CD4-positive, alpha-beta T cell treated with Interleukin-12 subunit alpha and Interleukin-12 subunit beta, for 1 hour (primary cell): ENCODE measurements at regions not wholly inside any gene's neighbourhood (a gene's known extent, or its start where the extent isn't known, plus 50 kb on each side); places are given as distances from the start of the nearest gene placed in this dataset.
"Not testable (repeated sequence)": the region's sequence is repeated elsewhere in the genome, so short reads cannot be mapped to it uniquely, and the experiment has no call there.

Source experiments
- DNase-seq: peaks from one replicate; pipeline ENCODE4 v3.0.0-alpha.2; 2020

GRCh38 chr5:106508894-106509293 lies 1161.8 kb downstream of the EFNA5 start:
- DNase-seq = no peak

- no peak for DNase-seq
Observed at GRCh38 chr5:106493910-106494309, 1176.8 kb downstream of the EFNA5 start.

- DNase-seq = no peak
Observed at GRCh38 chr5:106489004-106489403, 1181.7 kb downstream of the EFNA5 start.

- no peak for DNase-seq
Observed at GRCh38 chr5:106488407-106488806, 1182.3 kb downstream of the EFNA5 start.

DNA sequence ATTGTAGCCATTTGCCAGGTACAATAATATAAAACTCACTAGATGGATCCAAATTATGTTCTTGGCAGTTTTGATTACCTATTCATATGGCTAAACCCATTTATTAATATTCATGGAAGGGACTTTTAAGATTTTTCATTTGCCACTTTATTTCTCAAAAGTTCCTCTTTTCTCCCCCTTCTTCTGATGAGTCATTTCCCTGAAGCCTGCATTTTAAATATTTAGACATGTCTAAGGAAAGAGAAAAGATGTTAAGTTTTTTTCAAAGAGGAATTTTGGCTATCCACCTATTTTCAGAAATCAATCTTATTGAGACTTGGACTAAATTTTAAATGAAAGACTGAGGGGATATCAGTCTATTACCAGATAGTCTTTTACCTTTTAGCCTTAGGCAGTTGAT lies 1189.4 kb downstream of the EFNA5 start:
- no peak for DNase-seq

GRCh38 chr5:106476630-106477029 lies 1194.1 kb downstream of the EFNA5 start:
- DNase-seq = no peak

DNA sequence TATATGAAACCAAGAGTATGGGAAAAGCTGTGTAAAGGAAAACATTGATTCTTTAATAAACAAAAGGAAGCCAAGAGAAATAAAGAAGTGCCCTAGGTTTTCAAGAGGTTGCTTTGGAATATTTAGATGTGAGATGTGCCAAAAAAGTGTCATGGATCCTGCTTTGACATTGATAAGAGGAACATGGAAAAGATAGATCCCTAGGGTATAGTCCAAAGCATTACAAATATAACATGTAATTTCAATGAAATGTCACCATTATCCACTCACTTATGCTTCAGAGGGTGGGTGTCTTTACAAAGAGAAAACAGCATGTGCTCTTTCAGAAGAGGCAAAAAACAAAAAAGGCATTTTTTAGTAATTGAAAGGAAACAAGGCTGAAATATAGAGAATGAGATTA lies 1196.7 kb downstream of the EFNA5 start:
- no peak for DNase-seq

DNA sequence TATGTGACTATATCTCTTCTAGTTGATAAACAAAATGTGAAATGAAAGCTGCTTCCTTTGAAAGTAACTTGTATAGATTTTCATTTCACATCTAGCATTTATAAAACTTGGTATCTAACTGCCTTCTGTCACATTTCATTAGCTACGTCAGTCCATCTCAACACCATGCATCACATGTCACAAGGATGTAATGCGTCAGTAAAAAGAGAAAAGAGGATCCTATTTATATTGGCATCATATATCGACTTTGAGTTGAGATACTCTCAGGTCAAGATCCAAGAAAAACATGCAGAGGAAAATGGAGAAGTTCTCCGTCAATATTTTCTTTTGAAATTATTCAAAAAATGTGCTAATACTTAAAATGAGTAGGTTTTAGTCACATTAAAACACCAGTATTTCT lies 1211.2 kb downstream of the EFNA5 start:
- DNase-seq = no peak

DNA sequence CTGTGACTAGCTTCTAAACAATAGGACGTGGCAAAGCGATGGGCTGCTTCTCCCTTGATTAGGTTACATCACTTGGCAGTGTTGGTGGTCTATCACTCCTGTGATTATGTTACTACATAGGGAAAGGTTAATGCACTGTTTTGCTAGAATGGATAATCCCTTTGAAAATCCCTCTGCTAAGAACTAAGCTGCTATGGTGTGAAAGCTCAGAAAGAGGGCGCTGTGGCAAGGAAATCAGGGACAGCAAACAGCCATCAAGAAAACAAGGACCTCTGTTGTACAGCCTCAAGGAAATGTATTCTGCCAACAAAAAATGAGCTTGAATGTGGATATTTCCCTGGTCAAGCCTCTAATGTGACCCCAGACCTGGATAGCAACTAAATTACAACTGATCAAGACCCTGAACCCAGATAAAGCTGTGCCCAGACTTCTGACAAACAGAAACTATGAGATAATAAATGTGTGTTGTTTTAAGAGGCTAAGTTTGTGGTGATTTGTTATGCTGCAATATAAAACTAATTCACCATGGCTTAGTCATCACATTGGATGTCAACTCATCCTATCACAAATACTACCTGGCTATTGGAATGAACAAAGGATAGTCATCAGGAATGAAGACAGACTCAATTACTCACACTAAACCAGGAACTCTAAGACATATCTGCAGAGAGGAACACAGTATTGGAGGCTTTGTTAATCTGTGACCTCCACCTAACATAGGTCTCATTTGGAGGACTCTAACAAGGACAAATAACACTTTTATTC lies 1215.9 kb downstream of the EFNA5 start:
- DNase-seq = no peak

DNA sequence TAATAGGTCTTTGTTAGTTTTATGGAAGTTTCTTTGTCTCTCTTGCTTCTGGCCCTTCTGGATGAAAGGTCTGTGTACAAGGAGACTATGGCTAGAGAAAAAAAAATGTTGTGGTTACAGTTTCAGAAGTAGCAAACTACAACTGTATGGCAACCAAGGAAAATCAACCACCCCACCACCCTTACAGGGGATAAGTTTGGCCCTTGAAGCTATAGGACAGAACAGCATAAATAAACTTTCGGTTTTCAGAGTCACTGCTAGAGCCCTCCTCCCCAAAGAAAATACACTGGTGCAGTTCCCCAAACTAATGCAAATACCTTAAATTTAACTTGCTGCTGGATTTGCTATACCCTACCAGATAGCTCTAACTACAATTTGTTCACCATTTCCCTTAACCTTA lies 1216.7 kb downstream of the EFNA5 start:
- DNase-seq = no peak

- DNase-seq = no peak
Observed at GRCh38 chr5:106451998-106452397, 1218.7 kb downstream of the EFNA5 start.

- no peak for DNase-seq
Observed at GRCh38 chr5:106443746-106444145, 1227.0 kb downstream of the EFNA5 start.

- DNase-seq = no peak
Observed at GRCh38 chr5:106435185-106435584, 1235.6 kb downstream of the EFNA5 start.

DNA sequence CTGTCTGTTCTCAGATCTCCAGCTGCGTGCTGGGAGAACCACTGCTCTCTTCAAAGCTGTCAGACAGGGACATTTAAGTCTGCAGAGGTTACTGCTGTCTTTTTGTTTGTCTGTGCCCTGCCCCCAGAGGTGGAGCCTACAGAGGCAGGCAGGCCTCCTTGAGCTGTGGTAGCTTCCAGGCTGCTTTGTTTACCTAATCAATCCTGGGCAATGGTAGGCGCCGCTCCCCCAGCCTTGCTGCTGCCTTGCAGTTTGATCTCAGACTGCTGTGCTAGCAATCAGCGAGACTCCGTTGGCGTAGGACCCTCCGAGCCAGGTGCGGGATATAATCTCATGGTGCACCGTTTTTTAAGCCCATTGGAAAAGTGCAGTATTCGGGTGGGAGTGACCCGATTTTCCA lies 1240.0 kb downstream of the EFNA5 start:
- not testable (repeated sequence) for DNase-seq

GRCh38 chr5:106423109-106423897 lies 1247.4 kb downstream of the EFNA5 start:
- DNase-seq = no peak

GRCh38 chr5:106420102-106420501 lies 1250.6 kb downstream of the EFNA5 start:
- no peak for DNase-seq

DNA sequence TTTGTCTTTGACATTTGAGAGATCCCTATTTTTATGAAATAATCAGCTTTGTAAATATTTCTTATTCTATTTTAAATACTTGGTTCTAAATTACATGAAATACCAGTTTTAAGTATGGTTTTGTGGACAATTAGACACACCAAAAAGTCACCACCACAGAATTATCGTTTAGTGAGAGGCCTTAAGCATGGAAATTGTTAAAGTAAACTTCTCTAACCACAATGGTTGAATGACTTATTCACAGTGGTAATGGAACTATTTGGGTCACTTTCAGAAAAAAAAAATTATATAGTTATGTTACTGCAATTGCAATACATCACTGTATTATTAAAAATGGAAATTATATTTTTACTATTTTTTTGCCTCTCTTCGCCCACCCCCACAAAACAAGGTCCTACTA lies 1252.5 kb downstream of the EFNA5 start:
- no peak for DNase-seq

DNA sequence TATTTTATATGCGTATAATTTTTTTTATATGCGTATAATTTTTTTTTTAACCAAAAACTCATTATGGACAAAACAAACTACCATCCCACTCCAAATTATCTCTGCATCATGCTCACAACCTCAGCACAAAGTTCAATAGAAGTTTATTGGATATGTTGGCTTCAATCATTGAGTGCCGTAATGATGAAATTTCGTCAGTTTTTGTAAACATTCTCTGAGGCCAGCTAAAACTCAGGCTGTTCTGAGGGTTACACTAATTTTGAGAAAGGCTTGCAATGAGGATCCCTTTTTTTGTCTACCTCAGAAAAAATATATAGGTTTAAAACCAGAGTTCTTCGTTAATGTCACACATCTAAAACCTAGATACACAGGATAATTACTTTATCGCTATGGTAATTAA lies 1253.2 kb downstream of the EFNA5 start:
- no peak for DNase-seq

DNA sequence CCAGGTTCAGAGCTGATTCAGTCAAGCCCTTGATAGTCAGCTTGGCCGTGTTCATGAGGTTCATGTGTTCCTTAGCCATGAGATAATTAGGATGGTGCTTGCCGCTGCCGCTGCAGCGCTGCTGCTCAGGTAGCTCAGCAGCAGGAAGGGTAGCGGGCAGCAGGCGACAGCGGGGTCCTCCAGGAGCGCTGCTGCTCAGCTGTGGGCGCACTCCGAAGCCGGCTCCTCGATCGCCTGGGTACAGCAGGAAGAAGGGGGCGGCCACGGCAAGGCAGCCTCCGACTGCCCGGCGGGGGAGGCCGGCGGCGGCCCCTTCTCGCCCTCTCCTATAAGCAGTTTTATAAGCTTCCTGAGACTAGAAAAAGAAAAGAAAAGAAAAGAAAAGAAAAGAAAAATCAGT lies 1253.6 kb downstream of the EFNA5 start:
- DNase-seq = no peak

DNA sequence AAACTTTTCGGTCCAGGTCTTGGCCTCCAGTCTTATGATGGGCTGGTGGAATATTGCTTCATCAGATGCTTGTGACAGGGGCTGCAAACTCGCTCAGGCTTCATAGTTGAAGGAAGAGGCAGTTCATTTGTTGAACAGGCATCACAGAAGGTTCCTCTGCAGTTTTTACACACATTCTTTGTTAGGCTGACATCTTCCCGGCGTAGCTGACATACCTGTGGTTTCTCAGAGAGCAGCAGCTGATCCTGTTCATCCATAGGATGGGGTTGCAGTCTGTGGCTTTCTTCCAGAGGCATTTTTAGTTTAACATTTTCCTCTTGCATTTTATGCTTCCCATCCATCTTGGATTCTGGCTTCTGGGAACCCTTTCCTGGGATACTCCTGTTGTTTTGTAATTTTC lies 1255.2 kb downstream of the EFNA5 start:
- no peak for DNase-seq

DNA sequence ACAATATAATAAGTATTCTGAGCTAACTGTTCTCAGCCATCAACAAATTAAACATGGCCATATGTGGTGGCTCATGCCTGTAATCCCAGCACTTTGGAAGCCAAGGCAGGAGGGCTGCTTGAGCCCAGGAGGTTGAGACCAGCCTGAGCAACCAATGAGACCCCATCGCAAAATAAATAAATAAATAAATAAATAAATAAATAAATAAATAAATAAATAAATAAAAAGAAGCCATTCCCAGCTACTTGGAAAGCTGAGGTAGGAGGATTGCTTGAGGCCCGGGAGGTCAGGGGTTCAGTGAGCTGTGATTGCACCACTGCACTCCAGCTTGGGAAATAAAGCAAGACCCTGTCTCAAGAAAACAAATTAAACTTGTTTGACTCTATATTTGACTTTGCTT lies 1256.4 kb downstream of the EFNA5 start:
- DNase-seq = no peak

- DNase-seq = no peak
Observed at GRCh38 chr5:106412606-106413005, 1258.1 kb downstream of the EFNA5 start.

DNA sequence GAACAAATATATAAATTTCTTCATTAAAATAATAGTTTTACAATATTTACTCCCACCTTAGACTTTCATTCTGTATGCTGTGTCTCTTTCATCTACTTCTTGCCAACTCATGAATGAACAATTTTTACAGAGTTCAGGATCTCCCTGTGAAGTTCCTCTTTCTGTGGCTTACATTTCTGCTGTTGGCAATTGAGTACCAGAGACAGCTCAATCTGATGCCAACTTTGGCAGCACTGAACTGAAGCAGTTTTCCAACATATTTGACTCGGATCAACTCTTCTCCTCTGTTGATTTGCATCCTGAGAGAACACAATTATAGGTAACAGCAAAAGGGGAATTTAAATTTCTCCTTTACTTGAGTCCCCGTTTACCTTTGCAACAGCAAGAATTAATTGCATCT lies 1262.2 kb downstream of the EFNA5 start:
- no peak for DNase-seq

DNA sequence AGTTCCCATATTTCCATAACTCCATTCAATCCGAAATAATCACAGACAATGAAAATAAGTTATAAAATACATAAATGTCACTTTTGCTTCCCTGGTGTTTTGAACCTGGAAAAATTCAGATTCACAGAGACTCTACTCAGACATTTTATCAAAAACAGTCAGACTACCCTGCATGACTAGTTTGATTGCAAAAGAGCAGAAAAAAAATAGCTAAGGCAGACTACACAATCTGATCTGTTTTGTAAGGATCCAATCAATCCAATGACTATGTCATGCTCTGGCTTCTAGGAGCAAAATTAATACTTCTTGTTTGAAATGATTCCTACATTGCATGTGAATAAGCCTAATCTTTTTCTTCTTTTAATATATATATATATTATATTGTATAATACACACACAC lies 1262.6 kb downstream of the EFNA5 start:
- DNase-seq = no peak

GRCh38 chr5:106401561-106401960 lies 1269.2 kb downstream of the EFNA5 start:
- no peak for DNase-seq
